CD4-positive, alpha-beta T cell treated with Interleukin-10 for 1 hour (primary cell): ENCODE measurements at regions not wholly inside any gene's neighbourhood (a gene's known extent, or its start where the extent isn't known, plus 50 kb on each side); places are given as distances from the start of the nearest gene placed in this dataset.
"Not testable (repeated sequence)": the region's sequence is repeated elsewhere in the genome, so short reads cannot be mapped to it uniquely, and the experiment has no call there.

Experiments used
- DNase-seq: peaks from one replicate; pipeline ENCODE4 v3.0.0-alpha.2; 2020

- DNase-seq: no peak
These were observed 183.2 kb upstream of the GNAI1 start for GRCh38 chr7:79951415-79951814.

- DNase-seq: no peak
These were observed 184.9 kb upstream of the GNAI1 start for GRCh38 chr7:79949778-79950177.

DNA sequence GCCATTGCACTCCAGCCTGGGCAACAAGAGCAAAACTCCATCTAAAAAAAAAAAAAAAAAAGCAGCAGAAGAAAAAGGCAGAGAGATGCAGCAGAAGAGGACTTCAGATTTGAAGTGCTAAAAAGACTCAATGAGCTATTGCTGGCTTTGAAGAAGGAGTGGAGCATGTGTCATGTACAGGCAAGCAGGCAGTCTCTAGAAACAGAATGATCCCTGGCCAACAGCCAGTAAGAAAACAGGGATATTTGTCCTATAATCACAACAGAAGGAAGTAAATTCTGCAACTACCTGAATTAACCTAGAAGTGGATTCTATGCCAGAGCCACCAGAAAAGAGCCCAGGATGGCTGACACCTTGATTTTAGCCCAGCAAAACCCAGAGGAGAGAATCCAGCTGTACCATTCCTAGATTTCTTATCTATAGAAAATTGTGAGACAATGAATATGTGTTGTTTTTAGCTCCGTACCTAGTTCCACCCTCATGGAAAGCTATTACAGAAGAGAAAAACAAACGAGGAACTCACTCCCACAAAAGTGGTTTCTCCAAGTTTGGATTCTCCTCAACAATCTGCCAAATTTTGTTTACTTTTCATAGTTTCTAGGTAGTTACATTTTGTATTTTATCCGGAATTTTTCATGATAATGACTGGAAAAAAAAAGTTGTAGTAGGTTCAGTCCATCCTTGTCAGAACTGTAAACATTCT lies 198.2 kb upstream of the GNAI1 start:
- DNase-seq: no peak

DNA sequence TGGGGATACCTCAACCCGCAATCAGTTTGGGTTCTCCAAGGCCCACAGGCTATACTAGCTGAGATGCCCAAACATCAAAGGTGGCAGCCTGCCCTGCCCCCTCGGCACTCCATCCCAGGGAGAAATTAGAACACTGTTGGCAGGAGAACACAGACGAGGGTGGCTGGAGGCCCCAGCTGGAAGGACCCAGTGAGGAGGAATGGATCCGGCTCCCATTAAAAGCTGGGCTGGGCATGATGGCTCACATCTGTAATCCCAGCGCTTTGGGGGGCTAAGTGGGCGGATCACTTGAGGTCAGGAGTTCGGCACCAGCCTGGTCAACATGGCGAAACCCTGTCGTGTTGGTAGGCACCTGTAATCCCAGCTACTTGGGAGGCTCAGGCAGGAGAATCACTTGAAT lies 199.9 kb upstream of the GNAI1 start:
- no peak for DNase-seq

- no peak for DNase-seq
These were observed 201.5 kb upstream of the GNAI1 start for GRCh38 chr7:79933144-79933543.

- no peak for DNase-seq
These were observed 204.0 kb upstream of the GNAI1 start for GRCh38 chr7:79930604-79931003.

DNA sequence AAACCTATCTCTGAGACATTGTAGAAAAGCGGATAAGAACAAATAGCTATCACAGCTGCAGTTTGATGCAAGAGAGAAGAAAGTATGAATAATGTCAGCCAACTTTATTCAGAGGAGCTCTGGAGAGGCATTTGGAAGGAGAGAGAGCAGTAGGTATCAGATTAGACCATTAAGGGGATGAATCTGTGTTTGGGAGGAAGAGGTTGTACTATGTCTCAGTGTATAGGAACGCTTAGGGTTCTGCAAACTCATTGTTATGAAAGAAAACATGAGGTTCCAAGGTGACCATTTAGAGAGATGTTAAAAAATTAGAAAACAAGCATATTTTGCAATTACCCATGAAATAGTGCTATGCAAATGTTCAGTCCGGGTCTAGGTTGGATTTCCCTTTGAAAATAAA lies 207.5 kb upstream of the GNAI1 start:
- DNase-seq: no peak

- no peak for DNase-seq
These were observed 210.7 kb upstream of the GNAI1 start for GRCh38 chr7:79923953-79924352.

GRCh38 chr7:79922894-79923293 lies 211.7 kb upstream of the GNAI1 start:
- no peak for DNase-seq

DNA sequence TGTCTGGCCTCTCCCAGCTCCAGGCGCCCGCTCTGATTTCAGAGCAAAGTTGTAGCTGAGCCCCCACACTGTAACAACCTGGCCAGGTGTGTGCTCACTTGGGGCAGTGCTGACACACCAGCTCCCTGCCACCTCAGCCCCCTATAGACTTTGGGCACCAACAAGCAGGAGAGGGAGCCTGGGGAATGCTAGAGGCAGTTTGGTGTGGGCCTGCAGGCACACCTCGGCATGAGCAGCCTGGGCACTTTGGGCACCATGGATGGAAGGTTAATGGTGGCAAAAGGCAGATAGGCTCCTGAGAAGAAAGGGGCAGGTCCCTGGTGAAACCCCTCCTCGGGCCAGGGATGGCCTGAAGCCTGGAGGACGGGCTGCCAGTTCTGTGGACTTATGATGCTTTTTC lies 212.7 kb upstream of the GNAI1 start:
- no peak for DNase-seq

DNA sequence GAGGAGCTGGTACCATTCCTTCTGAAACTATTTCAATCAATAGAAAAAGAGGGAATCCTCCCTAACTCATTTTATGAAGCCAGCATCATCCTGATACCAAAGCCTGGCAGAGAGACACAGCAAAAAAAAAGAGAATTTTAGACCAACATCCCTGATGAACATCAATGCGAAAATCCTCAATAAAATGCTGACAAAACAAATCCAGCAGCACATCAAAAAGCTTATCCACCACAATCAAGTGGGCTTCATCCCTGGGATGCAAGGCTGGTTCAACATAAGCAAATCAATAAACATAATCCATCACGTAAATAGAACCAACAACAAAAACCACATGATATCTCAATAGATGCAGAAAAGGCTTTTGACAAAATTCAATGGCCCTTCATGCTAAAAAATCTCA lies 216.0 kb upstream of the GNAI1 start:
- DNase-seq: not testable (repeated sequence)

- DNase-seq: not testable (repeated sequence)
These were observed 219.3 kb upstream of the GNAI1 start for GRCh38 chr7:79915346-79915745.

- no peak for DNase-seq
These were observed 222.4 kb upstream of the GNAI1 start for GRCh38 chr7:79912213-79912633.

- DNase-seq: no peak
These were observed 223.2 kb upstream of the GNAI1 start for GRCh38 chr7:79911420-79911819.

DNA sequence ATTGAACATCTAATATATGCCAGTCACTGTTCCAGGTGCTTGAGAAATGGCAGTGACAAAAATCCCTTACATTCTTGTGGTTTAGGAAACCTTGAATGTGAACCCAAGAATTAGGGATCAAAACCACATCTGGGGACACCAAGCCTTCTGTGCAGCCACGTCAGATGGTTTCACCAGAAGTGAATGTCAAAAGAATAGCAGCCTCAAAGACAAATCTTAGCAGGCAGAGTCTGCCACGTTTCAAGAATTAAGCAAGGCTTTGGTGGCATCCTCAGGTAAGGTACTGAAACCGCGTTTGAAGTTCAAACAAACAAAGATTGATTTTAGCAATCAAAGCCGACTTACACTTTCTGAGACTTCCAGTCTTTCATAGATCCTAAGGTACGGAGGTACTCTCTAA lies 225.5 kb upstream of the GNAI1 start:
- DNase-seq: no peak

DNA sequence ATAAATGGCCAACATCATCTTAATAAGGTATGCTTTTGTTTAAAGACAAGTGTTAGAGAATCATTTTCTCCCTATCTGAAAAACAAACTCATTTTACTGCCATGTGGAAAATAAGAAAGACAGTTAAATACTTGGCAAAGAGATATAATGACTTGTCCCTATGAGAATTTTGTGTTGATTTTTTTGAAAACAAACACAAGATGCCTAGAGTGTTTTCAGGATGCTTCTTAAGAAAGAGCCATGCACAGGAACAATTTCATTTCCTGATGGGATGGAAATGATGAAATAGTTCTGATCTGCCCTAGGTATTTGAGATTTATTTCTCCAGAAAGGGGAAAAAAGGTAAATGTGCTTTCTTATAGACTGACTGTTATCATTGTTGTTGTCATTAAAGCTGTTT lies 237.5 kb upstream of the GNAI1 start:
- no peak for DNase-seq

- DNase-seq: no peak
These were observed 240.6 kb upstream of the GNAI1 start for GRCh38 chr7:79893991-79894390.

- DNase-seq: no peak
These were observed 251.7 kb upstream of the GNAI1 start for GRCh38 chr7:79882922-79883321.

GRCh38 chr7:79880312-79880711 lies 254.3 kb upstream of the GNAI1 start:
- DNase-seq: no peak

DNA sequence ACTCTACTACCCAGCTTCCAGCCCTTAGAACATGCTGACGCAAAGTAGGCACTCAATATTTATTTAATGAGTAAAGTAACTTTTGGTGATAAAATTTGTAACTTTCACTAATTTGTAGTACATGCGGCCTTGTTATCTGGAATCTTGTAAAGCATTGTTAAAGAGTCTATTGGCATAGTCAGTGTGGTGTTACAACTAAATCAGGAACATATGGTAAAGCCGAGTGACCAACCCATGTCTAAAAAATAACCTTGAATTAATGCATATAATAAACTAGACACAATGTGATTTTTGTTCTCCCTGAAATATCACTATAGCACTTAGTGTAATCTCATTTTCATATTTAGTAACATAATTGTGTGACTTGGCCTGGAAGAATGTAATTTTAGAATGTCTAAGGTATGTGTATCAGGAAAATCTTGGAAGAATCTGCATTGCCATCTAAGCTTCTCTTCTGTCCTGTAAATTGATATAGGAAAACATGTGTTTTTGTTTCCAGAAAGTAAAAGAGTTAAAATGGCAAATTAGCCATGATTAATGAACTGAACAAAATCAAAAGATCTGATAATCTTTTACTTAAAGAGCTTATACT lies 256.7 kb upstream of the GNAI1 start:
- no peak for DNase-seq

DNA sequence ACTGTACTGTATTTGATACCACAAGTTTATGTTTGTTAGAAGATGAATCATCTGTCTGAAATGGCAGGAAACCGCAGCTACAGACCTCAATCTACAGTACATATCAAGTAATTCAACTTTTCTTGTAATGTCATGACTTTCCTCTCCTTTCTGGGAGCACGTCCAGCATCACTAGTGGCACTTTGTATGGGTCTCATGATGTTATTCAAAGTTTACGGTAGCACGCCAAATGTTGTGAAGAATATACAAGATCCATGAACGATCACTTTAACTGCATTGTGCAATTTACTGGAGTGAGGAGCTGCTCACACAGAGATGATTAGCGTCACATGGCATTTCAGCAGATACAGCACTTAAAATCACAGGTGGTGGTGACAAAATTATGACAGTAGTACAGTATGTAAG lies 257.8 kb upstream of the GNAI1 start:
- no peak for DNase-seq

DNA sequence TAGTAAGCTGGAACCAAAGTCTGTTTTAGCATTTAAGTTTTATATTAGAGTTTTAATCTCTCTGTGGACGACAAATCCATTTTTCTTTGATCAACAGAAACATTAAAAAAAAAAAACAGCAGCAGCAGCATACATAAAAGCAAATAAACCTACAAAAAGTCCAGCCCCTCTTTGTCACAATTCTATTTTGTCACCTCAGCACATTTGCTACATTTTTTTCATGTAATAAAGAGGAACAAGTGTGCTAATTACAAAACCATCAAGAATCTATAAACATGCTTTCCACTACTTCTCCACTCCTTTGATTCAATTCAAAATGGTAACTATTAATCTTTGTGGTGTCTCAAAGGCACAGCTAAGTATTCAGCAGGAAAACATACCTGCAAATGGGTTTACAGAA lies 259.8 kb upstream of the GNAI1 start:
- DNase-seq: no peak

DNA sequence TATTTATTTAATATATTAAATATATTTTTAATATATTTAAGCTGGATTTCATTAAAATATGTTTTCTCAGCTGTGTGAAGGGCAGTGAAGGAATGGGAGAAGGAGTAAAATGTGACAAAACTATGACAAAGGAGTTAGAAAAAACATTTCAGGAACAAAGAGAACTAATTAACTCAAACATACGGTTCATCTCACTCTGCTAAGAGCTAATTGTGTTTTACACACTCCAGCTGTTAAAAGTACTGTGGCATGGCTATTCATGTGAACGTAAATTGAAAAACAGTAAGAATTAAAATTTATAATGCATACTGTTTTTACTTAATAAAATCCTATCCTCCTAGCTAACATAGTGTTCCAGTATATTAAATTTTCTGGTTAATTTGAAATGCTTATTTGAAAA lies 262.5 kb upstream of the GNAI1 start:
- DNase-seq: no peak

- DNase-seq: no peak
These were observed 266.6 kb upstream of the GNAI1 start for GRCh38 chr7:79868010-79868409.
